ENCODE measurements at regions not wholly inside any gene's neighbourhood (a gene's known extent, or its start where the extent isn't known, plus 50 kb on each side); places are given as distances from the start of the nearest gene placed in this dataset.

GRCh38 chr18:76721207-76721996 is 101.0 kb upstream of the ZNF236 start:
- TF ChIP-seq EZH2 (IDR thresholded peaks at IDR 0.05; ENCODE audit: low read length, missing control alignments): no peak
- TF ChIP-seq CTCF (conservative IDR thresholded peaks at IDR 0.05 in 1 of 2, IDR thresholded peaks at IDR 0.05 in 1 of 2; ENCODE audit: low read depth in 1 of 2, low read length in 2 of 2): no peak

Measured in fibroblast of lung (primary cell).